Lower leg skin (tissue), 3 donors: ENCODE measurements at regions not wholly inside any gene's neighbourhood (a gene's known extent, or its start where the extent isn't known, plus 50 kb on each side); places are given as distances from the start of the nearest gene placed in this dataset.

Experiments used
- CTCF ChIP-seq, 3 donors: fragments of 450-650 bp; IDR thresholded peaks; one replicate each; pipeline ENCODE4 v1.5.1; 2016; ENCODE audit warnings: antibody characterized with exemption in 3 of 3, mild to moderate bottlenecking in 3 of 3, moderate library complexity in 2 of 3
- POLR2A ChIP-seq, 2 donors: fragments of 450-650 bp; IDR thresholded peaks; one replicate each; pipeline ENCODE4 v1.6.1; 2016 to 2017; ENCODE audit warnings: antibody characterized with exemption in 2 of 2, mild to moderate bottlenecking in 1 of 2, moderate library complexity in 1 of 2

DNA sequence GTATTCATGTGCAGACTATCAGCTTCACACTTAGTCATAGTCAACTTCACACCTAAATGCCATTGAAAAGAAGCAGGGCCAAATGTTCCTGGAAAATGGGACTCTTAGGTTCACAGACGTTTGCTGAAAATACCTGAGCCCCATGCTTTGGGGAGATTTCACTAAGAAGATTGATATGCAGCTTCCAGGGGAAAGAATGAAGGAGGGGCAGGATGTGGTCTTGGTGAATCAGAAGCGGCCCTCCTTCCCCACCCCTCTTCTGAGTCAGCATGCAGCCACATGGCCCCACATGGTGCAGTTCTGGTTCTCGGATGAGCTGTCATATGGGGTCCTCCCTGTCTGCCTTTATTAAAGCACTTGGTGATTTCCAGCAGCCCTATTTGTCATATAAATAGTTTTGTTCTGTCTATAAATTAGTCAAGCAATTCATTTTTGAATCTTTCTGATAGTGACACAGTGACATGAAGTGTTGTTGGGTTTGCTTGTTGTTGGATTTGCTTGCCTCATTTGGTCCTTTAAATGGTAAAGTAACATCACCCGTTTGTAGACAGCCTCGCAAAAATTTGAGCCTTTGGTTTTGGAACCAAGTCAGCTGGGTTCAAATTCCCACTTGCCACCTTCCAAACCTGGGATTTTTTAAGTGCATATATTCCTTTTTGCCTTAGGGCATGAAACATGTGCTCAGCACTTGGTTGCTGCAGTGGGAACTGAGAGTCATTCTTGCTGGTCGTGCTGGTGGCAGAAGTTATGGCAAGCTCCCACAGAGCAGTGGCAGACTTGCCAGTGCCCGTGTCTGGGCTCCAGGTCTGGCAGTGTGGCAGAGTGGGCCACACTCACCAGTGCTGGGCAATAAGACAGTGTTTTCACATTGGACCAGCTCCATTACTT, 68.1 kb upstream of the CDK6 start:
- TF ChIP-seq CTCF (IDR thresholded peaks at IDR 0.05) (no peak), POLR2A (IDR thresholded peaks at IDR 0.05) (no peak)
